ENCODE measurements at regions not wholly inside any gene's neighbourhood (a gene's known extent, or its start where the extent isn't known, plus 50 kb on each side); places are given as distances from the start of the nearest gene placed in this dataset.

DNA sequence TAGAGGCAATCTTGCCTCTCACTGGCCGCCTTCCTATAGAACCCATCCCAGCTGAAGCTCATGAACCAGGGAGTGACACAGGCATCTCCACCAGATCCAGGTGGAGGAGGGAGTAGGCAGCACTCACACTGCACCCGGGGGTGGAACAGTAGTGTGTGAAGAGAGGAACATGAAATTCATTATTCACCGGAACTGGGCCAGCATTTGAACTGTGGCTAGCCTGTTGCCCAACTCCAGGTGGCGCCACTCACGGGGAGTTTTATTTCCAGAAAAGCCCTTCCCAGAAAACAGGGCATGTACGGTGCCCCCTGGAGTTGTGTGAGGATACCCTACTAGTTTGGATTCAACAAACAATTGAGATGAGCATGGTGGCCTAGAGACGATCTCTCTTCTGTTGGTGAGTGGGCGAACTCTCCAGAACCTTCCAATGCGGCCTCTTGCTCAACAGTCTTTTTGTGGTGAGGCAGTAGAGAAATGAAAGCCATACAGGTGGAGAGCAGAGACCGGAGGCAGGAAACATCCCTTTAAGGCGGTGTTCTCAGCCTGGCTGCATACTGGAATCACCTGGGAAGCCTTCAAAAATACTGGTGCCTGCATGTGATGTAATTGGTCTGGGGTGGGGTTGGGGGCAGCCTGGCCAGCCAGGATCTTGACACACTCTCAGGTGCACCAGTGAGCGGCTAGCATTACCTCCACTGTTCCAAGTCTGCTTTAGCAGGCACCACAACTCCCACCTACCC, 73.5 kb upstream of the NEDD4L start:
- H3K4me1 Mint-ChIP-seq = no peaks in the 10 kb centered on the region
- no peak for ATAC-seq
- no peak overlapping the region for H3K4me3 Mint-ChIP-seq
- H3K27ac Mint-ChIP-seq = no peak overlapping the region
- no peaks in the 10 kb centered on the region for H3K36me3 Mint-ChIP-seq (ENCODE audit: low read depth)
- no peak for DNase-seq
- peaks cover 28% of the 10 kb centered on the region for H3K27me3 Mint-ChIP-seq
- no peaks in the 10 kb centered on the region for H3K9me3 ChIP-seq (ENCODE audit: control insufficient read depth, low read length, poor library complexity, severe bottlenecking)

DNA sequence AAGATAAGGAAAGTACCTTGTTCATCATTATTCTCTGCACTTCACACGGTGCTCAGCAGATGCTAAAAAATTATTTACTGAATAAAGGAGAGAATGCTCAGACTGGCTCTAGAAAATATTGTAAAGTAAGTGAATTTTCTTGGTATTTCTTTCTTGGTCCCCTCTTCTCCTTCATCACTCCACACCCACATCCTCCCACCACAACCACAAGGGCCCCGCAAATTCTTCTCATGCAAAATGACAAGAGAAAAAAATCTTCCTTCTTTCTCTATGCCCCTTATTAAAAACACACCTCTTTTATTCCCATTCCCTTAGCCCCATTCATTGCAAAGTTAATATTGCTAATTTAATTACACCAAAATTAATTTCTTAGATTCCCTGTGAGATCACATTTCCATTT, 74.2 kb upstream of the NEDD4L start:
- Mint-ChIP-seq H3K27ac (no peak overlapping the region), H3K4me3 (no peak overlapping the region), H3K4me1 (no peaks in the 10 kb centered on the region), H3K27me3 (peaks cover 35% of the 10 kb centered on the region), H3K36me3 (ENCODE audit: low read depth) (no peaks in the 10 kb centered on the region)
- H3K9me3 ChIP-seq (ENCODE audit: control insufficient read depth, low read length, poor library complexity, severe bottlenecking) = no peaks in the 10 kb centered on the region
- ATAC-seq (no peak), DNase-seq (no peak)

DNA sequence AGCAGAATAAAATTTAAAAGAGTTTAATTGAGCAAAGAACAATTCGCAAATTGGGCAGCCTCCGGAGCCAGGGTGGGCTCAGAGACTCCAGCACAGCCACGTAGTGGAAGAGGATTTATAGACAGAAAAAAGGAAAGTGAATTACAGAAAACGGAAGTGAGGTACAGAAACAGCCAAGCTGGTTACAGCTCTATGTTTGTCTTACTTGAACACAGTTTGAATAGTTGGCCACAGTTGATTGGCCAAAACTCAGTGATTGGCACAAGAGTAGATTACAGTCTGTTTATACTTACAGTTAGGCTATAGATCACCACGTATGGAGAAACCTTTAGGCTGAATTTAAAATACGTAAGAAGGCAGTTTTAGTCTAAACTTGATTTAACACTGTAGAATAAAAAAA, 78.8 kb upstream of the NEDD4L start:
- Mint-ChIP-seq H3K4me1 (no peaks in the 10 kb centered on the region), H3K27me3 (peaks cover 28% of the 10 kb centered on the region), H3K27ac (no peak overlapping the region), H3K4me3 (no peak overlapping the region), H3K36me3 (ENCODE audit: low read depth) (no peaks in the 10 kb centered on the region)
- no peaks in the 10 kb centered on the region for H3K9me3 ChIP-seq (ENCODE audit: control insufficient read depth, low read length, poor library complexity, severe bottlenecking)
- ATAC-seq = no peak
- DNase-seq = no peak

DNA sequence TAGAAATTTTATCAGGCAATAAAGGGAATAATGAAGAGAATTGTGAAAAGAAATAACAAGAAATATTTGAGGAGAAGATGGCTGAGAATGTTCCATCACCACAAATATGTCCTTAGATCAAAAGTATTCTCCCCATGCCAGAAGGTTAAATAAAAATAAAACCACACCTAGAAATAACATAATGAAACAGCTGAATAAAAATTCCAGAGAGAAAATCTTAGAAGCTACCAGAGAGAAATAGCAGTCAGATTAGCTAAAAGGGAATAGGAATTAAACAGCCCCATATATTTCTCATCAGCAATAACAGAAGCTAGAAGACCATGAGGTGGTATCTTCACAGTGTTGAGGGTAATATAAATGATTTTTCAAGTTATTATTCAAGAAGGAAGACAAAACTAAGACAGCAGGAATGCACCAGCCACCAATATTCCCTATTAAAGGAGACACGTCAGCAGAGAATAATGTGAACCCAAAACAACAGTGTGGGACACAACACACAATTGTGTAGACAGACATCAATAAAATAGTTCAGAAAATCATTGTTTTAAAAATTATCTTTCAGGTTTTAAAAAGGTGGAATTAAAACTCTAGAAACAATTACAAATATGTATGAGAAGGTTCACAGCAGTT, 82.0 kb upstream of the NEDD4L start:
- no peaks in the 10 kb centered on the region for H3K9me3 ChIP-seq (ENCODE audit: control insufficient read depth, low read length, poor library complexity, severe bottlenecking)
- no peak overlapping the region for H3K27ac Mint-ChIP-seq
- H3K4me3 Mint-ChIP-seq = no peak overlapping the region
- H3K27me3 Mint-ChIP-seq = peaks cover 32% of the 10 kb centered on the region
- ATAC-seq = no peak
- no peaks in the 10 kb centered on the region for H3K36me3 Mint-ChIP-seq (ENCODE audit: low read depth)
- no peaks in the 10 kb centered on the region for H3K4me1 Mint-ChIP-seq
- DNase-seq = no peak

DNA sequence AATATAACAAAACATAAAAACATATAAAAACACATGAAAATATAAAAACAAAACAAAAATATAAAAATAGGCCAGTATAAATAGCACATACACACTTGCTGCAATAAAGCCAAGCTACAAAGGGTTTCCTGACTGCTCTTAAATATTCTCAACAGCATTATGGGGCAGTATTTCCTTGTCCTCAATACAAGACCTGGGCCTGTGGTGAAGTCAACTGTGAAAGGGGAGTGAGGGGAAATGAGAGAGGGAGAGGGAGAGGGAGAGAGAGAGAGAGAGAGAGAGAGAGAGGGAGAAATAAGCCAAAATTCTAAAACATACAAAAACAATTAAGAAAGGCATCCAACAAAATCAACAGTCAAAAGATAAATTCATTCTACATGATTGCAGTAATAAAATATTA, 82.6 kb upstream of the NEDD4L start:
- no peaks in the 10 kb centered on the region for H3K36me3 Mint-ChIP-seq (ENCODE audit: low read depth)
- ATAC-seq = no peak

DNA sequence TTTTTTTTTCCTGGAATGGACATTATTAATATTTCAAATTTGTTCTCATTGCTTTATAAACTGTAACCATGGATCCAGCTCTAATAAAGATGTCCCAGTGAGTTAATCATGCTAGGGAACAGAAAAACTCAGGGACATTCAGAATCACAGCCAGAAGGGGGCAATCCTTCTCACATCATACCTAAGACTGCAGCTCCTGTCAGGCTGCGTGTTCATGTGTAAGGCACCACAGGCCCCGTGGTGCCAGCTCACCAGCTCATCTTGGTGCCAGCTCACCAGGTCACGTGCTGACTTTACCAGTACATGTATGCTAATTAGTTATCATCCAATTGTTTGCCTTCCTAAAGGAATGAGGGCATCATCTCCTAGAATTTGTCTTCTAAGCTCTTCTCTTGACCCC, 84.7 kb upstream of the NEDD4L start:
- no peaks in the 10 kb centered on the region for H3K9me3 ChIP-seq (ENCODE audit: control insufficient read depth, low read length, poor library complexity, severe bottlenecking)
- Mint-ChIP-seq H3K36me3 (ENCODE audit: low read depth) (no peaks in the 10 kb centered on the region), H3K27ac (no peak overlapping the region), H3K4me1 (no peaks in the 10 kb centered on the region), H3K4me3 (no peak overlapping the region), H3K27me3 (peaks cover 20% of the 10 kb centered on the region)
- no peak for DNase-seq
- no peak for ATAC-seq

More for the DNA sequence above, 82.6 kb upstream of the NEDD4L start:
- Mint-ChIP-seq H3K27me3 (peaks cover 32% of the 10 kb centered on the region), H3K4me3 (no peak overlapping the region), H3K4me1 (no peaks in the 10 kb centered on the region), H3K27ac (no peak overlapping the region)
- no peaks in the 10 kb centered on the region for H3K9me3 ChIP-seq (ENCODE audit: control insufficient read depth, low read length, poor library complexity, severe bottlenecking)
- no peak for DNase-seq

DNA sequence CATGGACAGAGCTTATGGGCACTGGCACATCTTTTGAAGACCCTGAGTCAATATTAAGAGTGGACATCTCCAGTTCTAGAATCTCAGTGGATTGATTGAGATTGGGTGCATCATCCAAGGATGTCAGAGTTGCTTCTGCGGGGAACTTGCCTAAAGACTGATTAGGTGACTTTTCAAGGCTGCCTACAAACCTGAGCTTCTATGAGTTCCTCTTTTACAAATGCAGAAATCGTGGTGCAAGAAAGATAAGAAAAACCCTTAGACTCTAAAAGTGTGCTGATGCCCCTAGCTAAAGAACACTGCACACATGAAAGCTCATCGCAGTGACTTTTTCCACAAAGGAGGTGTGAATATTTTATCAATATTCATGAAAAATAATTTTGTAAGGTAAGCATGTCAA, 86.8 kb upstream of the NEDD4L start:
- Mint-ChIP-seq H3K4me1 (no peaks in the 10 kb centered on the region), H3K36me3 (ENCODE audit: low read depth) (no peaks in the 10 kb centered on the region), H3K4me3 (no peak overlapping the region)

DNA sequence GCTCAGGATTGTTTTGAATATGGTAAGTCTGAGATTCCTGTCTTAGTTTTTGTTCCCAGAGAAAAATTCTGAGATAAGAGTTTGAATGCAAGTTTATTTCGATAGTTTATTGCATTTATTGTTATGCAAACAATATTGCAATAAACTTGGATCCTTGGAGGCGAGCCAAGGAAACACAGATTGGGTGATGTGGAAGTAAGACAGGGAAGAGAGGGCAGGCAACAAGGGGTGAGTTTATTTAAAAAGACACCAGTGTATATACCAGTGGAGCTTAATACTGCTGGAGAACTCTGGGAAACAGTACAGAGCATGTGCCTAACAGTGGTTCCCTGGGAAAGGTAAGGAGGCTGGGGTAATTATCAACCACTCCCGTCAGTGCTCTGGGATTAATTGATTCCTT, 87.5 kb upstream of the NEDD4L start:
- H3K4me3 Mint-ChIP-seq = no peak overlapping the region
- H3K27ac Mint-ChIP-seq = no peak overlapping the region
- DNase-seq (no peak), ATAC-seq (no peak)
- H3K4me1 Mint-ChIP-seq = no peaks in the 10 kb centered on the region
- H3K9me3 ChIP-seq (ENCODE audit: control insufficient read depth, low read length, poor library complexity, severe bottlenecking) = no peaks in the 10 kb centered on the region
- peaks cover 16% of the 10 kb centered on the region for H3K27me3 Mint-ChIP-seq
- H3K36me3 Mint-ChIP-seq (ENCODE audit: low read depth) = no peaks in the 10 kb centered on the region

More for the DNA sequence above, 86.8 kb upstream of the NEDD4L start:
- ATAC-seq (no peak), DNase-seq (no peak)
- Mint-ChIP-seq H3K27ac (no peak overlapping the region), H3K27me3 (peaks cover 20% of the 10 kb centered on the region)
- H3K9me3 ChIP-seq (ENCODE audit: control insufficient read depth, low read length, poor library complexity, severe bottlenecking) = no peaks in the 10 kb centered on the region

DNA sequence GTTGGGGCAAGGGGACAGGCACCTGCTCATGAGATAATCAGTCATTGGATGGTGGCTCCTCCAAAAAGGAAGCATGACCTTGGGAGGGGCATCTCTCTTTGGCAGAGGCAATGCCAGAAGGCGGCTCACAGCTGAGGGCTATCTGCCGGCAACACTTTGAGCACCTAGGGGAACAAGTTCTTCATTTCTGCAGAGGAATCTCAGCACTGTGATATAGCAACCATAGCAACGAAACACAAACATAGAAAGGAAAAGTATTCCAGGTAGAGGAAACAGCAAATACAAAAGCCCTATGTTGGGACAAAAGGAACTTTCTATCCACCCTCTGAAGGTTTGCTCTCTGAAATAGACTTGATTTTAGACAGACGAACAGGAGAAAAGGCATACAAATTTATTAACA, 89.1 kb upstream of the NEDD4L start:
- no peaks in the 10 kb centered on the region for H3K4me1 Mint-ChIP-seq
- DNase-seq (no peak), ATAC-seq (no peak)
- H3K27me3 Mint-ChIP-seq = peaks cover 10% of the 10 kb centered on the region
- no peaks in the 10 kb centered on the region for H3K36me3 Mint-ChIP-seq (ENCODE audit: low read depth)
- H3K9me3 ChIP-seq (ENCODE audit: control insufficient read depth, low read length, poor library complexity, severe bottlenecking) = no peaks in the 10 kb centered on the region
- H3K4me3 Mint-ChIP-seq = no peak overlapping the region
- H3K27ac Mint-ChIP-seq = no peak overlapping the region

DNA sequence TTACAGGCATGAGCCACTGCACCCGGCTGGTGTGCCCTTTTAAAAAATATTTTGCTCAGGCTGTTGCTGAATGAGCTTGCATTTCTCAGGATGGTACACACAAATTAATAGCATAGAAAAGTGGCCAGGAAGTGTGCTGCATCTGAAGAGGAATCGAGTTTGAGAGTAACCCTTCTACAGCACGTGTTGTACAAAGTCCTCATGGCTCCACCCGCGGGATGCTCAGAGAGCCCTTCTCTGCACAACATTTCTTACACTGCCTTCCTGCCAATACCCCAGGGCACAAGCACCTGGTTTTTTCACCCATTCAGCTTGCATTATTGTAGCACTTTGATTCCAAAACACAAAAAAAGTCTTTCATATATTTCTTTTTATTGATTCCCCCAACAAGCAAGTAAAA, 90.1 kb upstream of the NEDD4L start:
- no peaks in the 10 kb centered on the region for H3K9me3 ChIP-seq (ENCODE audit: control insufficient read depth, low read length, poor library complexity, severe bottlenecking)
- no peak overlapping the region for H3K4me3 Mint-ChIP-seq
- H3K27ac Mint-ChIP-seq = no peak overlapping the region
- DNase-seq = no peak
- H3K4me1 Mint-ChIP-seq = no peaks in the 10 kb centered on the region
- H3K36me3 Mint-ChIP-seq (ENCODE audit: low read depth) = no peaks in the 10 kb centered on the region
- no peak for ATAC-seq
- H3K27me3 Mint-ChIP-seq = peaks cover 6% of the 10 kb centered on the region

DNA sequence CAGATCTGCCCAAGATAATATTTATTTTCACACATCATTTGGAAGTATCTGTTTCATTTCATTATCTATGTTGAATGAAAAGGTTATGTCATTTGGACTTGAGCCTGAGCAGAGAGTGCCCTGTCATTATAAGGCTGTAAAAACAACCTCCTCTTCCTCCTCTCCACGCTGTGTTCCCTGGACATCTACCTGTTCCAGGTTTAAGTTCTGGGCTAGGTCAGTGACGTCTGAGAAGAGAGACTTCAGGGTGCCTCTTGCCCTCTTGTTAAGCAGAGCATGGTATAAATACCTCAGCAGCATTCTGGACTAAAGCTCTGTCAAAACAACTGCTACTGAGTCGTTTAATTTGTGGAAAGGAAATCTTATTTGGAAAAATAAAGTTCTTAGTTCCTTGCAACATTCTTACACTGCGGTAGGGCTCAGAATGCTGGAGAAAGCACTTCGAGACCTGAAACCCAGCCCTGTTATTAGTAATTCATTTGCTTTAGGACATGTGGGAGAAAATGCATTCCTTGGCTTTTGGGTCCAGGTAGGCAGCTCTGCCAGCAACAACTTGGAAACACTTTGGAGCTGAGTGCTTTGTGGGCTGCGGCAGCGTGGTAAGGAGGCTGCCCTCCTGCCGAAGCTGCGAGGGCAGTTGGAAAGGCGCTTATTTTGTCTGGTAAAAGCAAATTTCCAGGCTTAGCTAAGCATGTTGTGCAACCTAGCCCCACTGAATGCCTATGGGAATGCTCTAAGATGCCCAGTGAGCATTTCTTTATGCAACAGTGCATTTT, 91.8 kb upstream of the NEDD4L start:
- no peaks in the 10 kb centered on the region for H3K9me3 ChIP-seq (ENCODE audit: control insufficient read depth, low read length, poor library complexity, severe bottlenecking)
- H3K4me3 Mint-ChIP-seq = no peak overlapping the region
- no peaks in the 10 kb centered on the region for H3K36me3 Mint-ChIP-seq (ENCODE audit: low read depth)
- ATAC-seq (no peak), DNase-seq (no peak)
- H3K27ac Mint-ChIP-seq = no peak overlapping the region
- peaks cover 10% of the 10 kb centered on the region for H3K27me3 Mint-ChIP-seq
- H3K4me1 Mint-ChIP-seq = no peaks in the 10 kb centered on the region

DNA sequence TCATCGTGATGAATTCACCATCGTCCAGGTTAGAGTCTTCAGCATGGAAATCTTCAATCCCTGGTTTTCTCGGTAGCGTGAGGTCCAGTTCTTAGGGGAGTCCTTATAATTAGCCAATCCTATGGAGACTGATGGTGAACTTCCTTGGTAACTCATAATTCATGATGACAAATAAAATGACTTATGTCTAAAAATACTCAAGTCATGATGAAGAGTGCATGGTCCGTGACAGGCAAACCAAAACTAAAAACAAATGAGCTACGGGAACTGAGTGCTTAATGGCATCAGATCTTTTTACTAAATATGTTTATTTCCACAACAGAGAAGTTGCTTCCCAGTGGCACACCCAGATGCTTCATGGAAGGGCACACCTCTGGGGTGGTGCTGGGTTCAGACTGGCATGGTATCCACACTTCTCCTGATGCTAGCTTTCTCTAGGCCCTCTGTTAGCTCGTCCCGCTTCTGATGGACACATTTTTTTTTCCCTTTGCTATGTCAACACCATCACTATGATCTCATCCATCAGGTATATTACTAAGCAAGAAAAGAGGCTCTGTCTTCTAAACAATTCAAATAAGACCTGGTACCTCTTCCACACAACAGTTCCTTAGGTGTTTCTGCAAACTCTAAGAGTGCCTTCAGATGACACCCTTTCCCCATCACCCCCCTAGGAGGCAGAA, 92.8 kb upstream of the NEDD4L start:
- Mint-ChIP-seq H3K27me3 (peaks cover 10% of the 10 kb centered on the region), H3K27ac (no peak overlapping the region), H3K4me1 (no peaks in the 10 kb centered on the region), H3K36me3 (ENCODE audit: low read depth) (no peaks in the 10 kb centered on the region), H3K4me3 (no peak overlapping the region)
- ATAC-seq = no peak
- no peaks in the 10 kb centered on the region for H3K9me3 ChIP-seq (ENCODE audit: control insufficient read depth, low read length, poor library complexity, severe bottlenecking)
- no peak for DNase-seq

DNA sequence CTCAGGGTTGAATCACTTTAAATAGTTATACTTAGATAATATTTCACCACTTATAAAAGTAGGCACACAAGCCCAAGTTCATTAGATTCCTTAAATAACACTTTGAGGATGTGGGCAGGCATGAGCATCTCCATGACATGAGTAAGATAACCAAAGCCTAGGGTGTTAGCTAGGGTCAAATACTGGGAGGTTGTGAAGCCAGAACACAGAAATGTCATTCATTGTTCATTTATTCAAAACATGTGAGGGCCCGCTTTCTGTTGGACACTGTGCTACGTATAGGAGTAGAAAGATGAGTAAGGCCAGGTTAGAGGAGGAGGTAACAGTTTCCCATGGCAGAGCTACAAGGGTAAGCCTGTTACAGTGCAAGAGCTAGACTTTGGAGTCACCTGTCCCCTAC, 93.5 kb upstream of the NEDD4L start:
- Mint-ChIP-seq H3K36me3 (ENCODE audit: low read depth) (no peaks in the 10 kb centered on the region), H3K4me3 (no peak overlapping the region), H3K27me3 (peaks cover 10% of the 10 kb centered on the region), H3K4me1 (no peaks in the 10 kb centered on the region), H3K27ac (no peak overlapping the region)
- no peak for DNase-seq
- H3K9me3 ChIP-seq (ENCODE audit: control insufficient read depth, low read length, poor library complexity, severe bottlenecking) = no peaks in the 10 kb centered on the region
- ATAC-seq = no peak

Data from T-helper 17 cell (primary cell).